Posterior cingulate gyrus (tissue), 11 donors: ENCODE measurements at regions not wholly inside any gene's neighbourhood (a gene's known extent, or its start where the extent isn't known, plus 50 kb on each side); places are given as distances from the start of the nearest gene placed in this dataset.
A peak's percentile ranks its signal among the peaks of the same experiment; 100 is the strongest.

ENCODE experiments used
- DNase-seq, 10 donors: peaks; one replicate each; pipeline versions ENCODE4 v3.0.0 to v3.0.0-alpha.2; 2020 to 2021; ENCODE audit warnings: mixed read lengths in 3 of 10
- intact Hi-C: fragments of 100-400 bp; cut with DNase I; formaldehyde crosslinking; loops from one replicate; pipeline ENCODE4 v1.15.1; 2023

GRCh38 chr2:145835665-145836064 is 1315.7 kb upstream of the ZEB2 start:
- no peak for DNase-seq
- intact Hi-C loops, result no loop called here

DNA sequence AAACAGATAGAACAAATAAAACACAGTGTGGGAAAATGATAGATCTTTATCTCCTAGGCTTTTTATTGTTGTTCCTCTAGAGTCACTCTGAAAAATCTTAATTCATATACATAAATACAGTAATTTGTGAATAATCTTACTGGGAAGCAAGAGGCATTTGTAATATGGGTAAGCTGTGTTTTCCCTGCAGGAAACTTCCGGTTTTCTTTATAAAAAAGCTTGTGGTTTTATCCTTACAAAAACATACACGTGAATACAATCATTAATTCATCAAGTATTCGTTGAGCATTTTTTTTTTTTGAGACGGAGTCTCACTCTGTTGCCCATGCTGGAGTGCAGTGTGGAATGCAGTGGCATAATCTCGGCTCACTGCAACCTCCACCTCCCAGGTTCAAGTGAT is 1312.8 kb upstream of the ZEB2 start:
- intact Hi-C loops, result no loop called here
- DNase-seq, result no peak

- intact Hi-C loops, result no loop called here
- no peak for DNase-seq
Measured at GRCh38 chr2:145829931-145830330, 1310.0 kb upstream of the ZEB2 start.

DNA sequence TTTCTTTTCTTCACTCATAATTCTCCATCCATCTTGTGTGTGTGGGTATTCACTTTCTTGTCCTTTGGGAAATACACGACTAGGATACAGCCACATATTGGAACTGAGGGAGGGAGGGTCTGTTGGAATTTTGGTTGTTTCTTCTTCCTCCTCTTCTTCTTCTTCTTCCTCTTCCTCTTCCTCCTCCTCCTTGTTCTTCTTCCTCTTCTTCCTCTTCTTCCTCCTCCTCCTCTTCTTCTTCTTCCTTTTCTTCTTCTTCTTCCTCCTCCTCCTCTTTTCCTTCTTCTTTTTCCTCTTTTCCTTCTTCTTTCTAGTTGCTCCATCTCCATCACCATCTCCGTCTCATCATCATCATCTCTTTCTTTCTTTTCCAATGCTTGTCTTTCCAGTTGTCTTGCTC is 1307.3 kb upstream of the ZEB2 start:
- intact Hi-C loops, result no loop called here

DNA sequence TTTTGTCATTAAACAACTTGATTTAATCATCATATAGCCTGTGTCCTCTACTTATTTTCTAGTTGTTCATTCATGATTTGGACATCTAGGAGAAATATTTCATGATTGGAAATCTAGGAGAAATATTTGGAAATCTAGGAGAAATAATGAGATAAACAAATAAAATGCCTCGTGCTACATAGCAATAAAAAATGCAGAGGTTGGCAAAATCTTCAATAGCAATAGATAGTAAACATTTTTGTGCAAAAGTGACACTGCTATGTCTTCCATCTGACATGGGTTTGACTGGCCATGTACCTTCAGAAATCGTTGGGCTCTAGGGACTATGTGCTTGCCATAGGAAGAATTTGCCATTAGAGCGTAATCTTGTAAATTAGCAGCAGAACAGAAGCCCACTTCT is 1304.5 kb upstream of the ZEB2 start:
- no peak for DNase-seq

More for the DNA sequence above, 1307.3 kb upstream of the ZEB2 start:
- no peak for DNase-seq

GRCh38 chr2:145822892-145823534 is 1303.1 kb upstream of the ZEB2 start:
- no peak for DNase-seq

More for the DNA sequence above, 1304.5 kb upstream of the ZEB2 start:
- intact Hi-C loops, result no loop called here

GRCh38 chr2:145820651-145821050 is 1300.7 kb upstream of the ZEB2 start:
- intact Hi-C loops, result no loop called here
- DNase-seq, result no peak

More at GRCh38 chr2:145822892-145823534, 1303.1 kb upstream of the ZEB2 start:
- intact Hi-C loops, result no loop called here

DNA sequence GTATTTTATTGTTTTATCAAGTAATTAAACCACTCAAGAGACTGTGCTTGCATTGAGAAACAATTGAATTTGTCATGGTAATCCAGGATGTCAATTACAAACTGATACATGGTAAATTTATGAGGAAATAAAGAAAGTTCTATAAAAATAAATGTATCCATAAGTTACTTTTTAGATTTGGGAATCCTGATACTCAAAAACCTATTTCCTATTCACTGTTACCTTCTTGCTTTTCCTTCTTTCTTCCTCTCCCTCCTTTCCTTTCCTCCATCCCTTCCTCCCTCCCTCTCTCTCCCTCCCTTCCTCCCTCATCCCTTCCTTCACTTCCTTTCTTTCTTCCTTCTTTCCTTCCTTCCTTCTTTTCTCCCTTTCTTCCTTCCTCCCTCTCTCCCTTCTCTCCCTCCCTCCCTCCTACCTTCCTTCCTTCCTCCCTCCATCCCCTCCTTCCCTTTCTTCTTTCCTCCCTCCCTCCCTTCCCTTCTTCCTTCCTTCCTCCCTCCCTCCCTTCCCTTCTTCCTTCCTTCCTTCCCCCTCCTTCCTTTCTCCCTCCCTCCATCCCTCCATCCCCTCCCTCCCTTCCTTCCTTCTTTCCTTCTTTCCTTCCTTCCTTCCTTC is 1299.1 kb upstream of the ZEB2 start:
- DNase-seq, result no peak

DNA sequence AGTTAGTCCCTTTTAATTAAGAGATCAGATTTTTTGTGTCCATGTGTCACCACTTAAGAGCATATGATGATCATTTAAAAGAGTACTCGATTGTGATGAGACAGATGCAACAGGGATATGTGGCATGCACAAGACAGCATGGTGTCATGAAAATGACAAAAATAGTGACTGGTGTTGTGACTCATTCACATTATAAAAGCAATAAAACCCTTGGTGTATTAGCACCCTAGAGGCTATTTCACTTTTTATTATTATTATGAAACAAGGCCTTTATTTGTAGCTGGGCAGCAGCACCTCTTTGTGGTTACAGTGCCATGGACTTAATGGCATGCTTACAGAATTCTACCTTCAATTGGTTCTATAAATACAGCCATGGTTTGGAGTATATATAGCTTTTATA is 1296.0 kb upstream of the ZEB2 start:
- DNase-seq, result no peak
- intact Hi-C loops, result no loop called here

More for the DNA sequence above, 1299.1 kb upstream of the ZEB2 start:
- intact Hi-C loops, result no loop called here

GRCh38 chr2:145813481-145813880 is 1293.6 kb upstream of the ZEB2 start:
- DNase-seq, result no peak
- intact Hi-C loops, result no loop called here

GRCh38 chr2:145812165-145812554 is 1292.2 kb upstream of the ZEB2 start:
- intact Hi-C loops, result no loop called here
- no peak for DNase-seq

DNA sequence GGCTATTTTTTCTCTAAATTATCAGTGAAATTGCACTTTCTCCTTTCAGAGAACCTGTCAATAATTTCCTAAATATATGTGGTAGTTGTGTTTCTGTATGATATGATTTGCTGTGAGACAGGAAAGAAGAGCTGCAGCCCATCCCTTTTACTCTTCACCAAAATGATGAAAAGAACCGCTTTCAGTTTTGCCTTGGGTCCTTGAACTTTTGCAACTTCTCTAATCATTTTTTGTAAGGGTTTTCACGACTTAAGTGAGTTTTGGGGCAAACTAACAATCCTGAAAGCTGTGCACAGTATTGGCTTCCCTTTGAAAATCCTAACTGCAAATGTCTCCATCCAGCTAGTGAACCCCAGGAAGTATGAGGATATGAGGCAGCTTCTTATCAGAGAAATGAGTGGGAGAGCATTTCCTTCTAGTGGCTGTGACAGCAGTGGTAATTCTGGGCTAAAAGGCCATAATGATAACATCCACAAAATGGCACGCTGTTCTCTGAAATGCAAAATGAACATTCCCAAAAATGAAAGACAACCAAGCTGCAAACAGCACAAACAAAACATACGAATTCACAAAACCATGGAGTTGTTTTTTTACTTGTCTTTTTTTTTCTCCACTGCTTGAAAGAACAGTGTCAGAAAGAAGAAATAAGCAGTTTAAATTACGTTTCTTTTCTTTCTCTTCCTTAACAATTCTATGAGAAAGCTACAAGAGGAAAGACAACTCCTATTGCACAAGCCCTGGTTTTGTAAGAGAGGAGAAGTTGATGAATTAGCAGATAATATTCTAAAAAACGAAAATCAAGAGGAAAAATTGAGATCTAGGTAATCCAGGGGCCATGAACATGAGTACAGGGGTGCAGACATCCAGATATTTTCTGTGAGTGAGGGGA is 1291.6 kb upstream of the ZEB2 start:
- DNase-seq, result no peak
- intact Hi-C loops, result no loop called here

DNA sequence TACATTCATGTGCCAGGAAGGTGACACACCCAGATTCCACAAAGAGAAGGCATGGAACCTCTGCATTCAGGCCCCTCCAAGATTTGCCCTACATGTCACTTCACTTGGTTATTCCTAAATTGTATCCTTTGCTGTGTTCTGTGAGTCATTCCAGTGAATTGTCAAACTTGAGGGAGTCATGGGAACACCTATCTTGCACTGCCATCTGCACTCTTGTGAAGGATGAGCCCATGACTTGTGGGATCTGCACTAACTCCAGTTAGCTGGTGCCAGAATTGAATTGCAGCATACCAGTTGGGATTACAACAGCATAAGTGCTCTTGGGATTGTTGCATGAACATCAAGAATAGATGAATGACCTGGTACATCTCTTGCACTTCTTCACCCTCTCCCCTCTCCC is 1288.0 kb upstream of the ZEB2 start:
- intact Hi-C loops, result no loop called here
- DNase-seq, result no peak

- intact Hi-C loops, result no loop called here
- DNase-seq, result no peak
Measured at GRCh38 chr2:145807554-145807953, 1287.6 kb upstream of the ZEB2 start.

GRCh38 chr2:145806546-145806945 is 1286.6 kb upstream of the ZEB2 start:
- intact Hi-C loops, result no loop called here
- DNase-seq, result no peak

DNA sequence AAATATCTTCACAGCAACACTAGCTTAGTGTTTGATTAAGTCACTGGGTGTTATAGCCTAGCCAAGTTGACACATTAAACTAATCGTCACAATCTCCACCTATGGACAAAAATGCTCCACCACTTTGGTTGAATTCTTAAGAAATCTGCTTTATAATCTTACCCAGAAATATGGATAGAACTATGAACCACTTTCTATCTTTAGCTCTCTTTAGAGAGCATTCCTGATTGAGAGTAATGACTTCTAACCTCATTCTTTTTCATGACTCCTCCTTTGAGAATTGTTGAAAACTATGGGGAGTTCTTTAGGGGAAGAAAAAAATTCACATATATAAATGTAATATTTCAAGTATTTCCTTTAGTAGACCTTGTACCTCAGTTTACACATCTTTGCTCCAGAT is 1282.2 kb upstream of the ZEB2 start:
- intact Hi-C loops, result no loop called here
- DNase-seq, result no peak

- DNase-seq, result no peak
- intact Hi-C loops, result no loop called here
Measured at GRCh38 chr2:145801210-145801609, 1281.3 kb upstream of the ZEB2 start.

GRCh38 chr2:145800151-145801091 is 1280.5 kb upstream of the ZEB2 start:
- intact Hi-C loops, result no loop called here
- DNase-seq, result no peak

GRCh38 chr2:145799595-145800108 is 1279.7 kb upstream of the ZEB2 start:
- intact Hi-C loops, result no loop called here
- DNase-seq, result peak in 2 of 10 donors; percentile 52 to 61

DNA sequence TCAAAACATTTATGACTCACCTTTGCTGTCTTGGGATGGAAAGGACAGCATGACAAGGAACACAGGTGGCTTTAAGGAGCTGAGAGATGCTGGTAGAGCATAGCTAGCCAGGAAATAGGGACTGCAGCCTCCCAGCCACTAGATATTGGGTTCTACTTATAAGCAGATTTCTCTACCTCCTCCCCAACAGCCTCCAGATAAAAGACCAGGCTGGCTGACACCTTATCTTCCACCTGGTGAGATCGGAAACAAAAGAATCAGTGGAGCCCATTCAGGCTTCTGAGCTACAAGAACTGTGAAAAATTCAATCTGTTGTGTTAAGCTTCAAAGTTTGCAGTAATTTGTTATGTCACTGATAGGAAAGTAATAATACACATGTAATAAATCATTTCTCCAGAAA is 1278.5 kb upstream of the ZEB2 start:
- DNase-seq, result no peak
- intact Hi-C loops, result no loop called here
